HG03378 (cell line): ENCODE measurements at regions not wholly inside any gene's neighbourhood (a gene's known extent, or its start where the extent isn't known, plus 50 kb on each side); places are given as distances from the start of the nearest gene placed in this dataset.

Experiments used
- ATAC-seq: cut with Tn5 transposase; IDR thresholded peaks from one replicate; pipeline ENCODE4 v1.9.1; 2021; ENCODE audit warnings: mild to moderate bottlenecking, moderate library complexity; ENCODE audit not compliant: unreplicated experiment

DNA sequence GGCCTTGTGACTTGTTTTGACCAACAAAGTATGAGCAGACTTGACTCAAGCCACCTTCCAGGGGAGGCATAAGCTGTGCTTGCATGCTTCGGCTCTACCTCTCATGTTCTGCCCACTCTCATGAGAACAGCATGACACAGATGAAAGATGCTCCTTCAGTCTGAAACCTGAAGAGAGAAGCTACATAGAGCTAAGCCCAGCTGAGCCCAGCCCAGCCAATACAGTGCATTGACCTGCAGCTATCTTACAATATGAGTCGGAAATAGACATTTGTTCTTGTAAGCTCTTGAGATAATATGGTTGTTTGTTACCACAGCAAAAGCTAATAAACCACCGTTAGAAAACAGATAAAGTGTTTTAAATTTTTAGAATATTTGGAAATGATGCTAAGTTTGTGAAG is 426.7 kb upstream of the PKDCC start:
- no peak for ATAC-seq

DNA sequence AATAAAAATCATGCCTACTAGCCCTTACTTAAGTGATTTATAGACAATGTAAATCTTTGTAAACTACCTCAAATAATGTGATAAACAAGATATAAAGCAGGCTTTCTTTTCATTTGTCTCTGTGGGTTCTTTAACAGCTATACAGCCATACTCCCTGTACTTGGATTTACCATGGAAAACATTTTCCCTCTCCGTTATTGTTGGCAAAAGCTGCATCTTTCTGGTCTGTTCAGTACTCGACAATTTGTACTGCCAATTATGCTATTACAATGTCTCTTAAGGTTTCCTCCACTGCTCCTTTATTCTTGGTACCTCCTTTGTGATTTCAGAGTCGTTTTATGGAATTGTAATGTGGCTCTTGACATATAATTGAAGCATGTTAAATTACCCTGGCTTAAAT is 426.3 kb upstream of the PKDCC start:
- ATAC-seq, result no peak

DNA sequence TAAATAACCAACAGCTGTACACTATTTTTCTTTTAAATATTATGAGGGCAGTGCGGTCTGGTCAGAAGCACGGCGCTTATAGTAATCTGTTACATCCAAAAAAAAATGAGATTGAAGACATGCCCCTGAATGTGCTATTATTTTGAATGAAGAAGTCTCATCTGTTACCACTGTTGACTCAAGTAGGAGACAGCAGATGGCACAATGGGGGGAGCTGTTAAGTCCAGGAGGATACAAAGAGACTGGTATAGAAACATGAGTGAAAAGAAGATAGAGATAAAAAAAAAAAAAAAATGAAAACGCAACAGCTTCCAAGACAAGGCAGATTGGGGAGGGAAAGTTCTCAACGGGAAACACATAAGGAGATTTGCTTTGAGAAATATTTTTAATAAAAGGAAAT is 425.5 kb upstream of the PKDCC start:
- no peak for ATAC-seq

DNA sequence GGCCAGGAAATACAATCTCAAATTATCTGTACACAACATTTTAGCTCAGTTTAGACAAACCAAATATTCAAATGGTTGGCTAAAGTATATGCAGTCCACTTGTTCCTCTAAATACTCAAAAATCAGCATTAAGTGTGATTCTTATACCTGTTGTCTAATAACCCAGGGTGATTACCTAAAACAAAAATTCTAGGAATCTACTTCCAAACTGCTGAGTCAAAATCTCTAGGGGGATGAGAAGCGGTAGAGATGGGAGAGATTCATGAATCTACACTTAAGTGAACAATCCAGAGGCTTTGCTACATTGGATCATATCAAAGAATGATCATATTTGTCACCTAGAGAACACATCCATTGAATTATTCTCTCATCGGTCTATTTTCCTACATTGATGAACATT is 420.9 kb upstream of the PKDCC start:
- ATAC-seq, result no peak

DNA sequence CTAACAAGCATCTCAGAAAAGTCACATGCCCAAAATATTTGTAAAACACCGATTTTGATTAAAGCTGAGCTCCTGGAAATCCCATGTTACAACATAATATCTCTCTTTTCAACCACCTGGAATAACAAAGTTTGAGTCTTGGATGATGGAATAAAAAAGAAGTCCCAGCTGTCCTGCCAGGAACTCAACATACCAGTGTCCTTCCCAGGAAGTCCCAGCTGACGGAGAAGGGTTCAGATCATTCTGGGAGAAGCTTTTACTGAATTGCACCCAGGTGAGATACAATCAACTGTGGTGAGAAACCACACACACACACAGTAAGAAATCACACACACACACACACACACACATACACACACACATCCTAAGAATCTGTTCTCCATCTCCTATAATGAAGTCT is 413.1 kb upstream of the PKDCC start:
- no peak for ATAC-seq

DNA sequence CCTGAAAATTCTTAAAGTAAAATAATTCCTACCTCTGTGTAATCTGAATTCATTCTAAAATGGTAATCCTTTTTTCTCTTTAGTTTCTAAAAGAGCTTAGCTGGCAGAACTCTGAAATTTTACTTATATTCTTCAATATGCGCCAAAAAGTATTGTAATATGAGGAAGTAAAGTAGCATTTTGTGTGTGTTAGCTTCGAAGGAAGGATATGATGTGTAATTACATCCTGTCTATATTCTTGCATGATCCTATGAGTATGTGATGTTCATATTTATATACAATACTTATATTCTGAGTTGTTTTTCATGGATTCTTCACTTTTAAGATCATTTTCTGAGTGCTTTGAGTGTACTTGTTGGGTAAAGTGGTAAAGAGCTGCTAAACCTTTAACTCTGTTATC is 402.9 kb upstream of the PKDCC start:
- ATAC-seq, result no peak

DNA sequence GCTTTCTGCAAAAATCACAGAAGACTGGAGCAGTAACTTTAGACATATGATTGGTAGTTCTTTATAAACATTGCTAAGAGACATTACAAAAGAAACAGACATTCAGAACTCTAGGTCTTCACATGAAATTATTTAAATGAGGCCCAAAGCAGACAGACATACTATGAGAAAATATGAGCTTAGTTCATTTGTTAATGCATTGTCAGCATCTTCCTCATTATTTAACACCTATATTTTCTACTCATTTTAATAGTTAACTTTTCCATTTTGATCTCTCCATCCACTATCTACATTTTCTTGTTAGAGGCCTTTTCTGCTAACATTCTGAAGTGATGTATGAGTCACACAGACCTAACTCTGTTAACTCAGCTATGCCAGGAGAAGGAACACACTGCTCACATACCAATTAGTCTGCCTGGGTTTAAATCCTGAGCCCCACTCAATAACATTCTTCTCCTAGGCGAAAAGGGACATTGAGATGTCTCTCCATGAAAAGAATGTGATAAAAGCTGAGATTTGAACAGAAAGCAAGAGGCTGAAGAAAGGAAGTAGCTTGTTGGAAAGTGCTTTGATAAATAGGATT is 400.3 kb upstream of the PKDCC start:
- ATAC-seq, result no peak

DNA sequence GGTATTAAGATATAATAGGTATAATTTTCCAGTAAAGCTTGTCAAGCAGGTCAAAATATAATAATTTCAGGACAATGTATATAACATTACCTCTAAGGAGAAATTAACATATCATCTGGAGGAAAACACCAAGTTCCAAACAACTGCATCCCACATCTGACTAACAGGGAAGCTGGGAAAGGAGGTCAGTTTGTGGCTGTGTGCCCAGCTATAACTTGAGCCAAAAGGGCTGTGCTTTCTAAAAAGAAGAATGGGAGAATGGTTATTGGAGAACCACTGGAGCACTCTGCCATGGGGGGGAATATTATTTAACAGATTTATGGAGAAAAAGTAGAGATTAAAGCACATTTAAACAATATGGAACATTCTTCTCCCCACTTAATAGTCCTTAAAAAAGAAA is 390.6 kb upstream of the PKDCC start:
- ATAC-seq, result no peak

DNA sequence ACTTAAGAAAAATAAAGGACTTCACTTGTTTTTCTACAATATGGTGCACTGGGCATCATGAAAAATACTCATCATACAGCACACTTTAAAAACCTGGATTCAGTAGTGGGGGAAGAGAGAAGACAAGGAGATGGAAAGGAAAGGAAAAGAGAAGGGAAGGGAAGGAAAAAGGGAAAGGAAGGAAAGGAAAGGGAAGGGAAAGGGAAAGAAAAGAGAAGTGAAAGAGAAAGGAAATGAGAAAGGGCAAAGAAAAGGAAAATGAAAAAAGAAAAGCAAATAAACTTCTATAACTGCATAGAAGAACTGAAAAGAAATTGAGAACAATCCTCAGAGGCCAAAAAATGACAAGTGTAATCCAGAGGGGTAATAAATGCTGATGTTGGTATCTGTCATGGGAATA is 388.1 kb upstream of the PKDCC start:
- ATAC-seq, result no peak

DNA sequence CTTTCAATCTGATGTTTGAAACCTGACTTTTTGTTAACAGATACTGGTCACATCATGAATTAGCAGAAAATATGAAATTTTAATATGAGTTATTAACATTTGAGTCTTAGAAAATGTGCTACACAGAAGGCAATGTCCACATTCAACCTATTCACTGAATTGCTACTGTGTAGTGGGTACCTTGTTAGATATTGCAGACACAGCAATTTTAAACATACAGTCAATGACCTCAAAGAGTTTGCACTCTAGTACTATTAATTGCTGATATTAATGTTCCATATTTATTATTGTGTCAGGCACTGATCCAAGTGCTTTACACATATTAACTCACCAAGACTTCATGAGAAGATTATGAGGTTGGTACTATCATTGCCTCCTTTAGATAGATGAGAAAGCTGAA is 385.4 kb upstream of the PKDCC start:
- ATAC-seq, result no peak

DNA sequence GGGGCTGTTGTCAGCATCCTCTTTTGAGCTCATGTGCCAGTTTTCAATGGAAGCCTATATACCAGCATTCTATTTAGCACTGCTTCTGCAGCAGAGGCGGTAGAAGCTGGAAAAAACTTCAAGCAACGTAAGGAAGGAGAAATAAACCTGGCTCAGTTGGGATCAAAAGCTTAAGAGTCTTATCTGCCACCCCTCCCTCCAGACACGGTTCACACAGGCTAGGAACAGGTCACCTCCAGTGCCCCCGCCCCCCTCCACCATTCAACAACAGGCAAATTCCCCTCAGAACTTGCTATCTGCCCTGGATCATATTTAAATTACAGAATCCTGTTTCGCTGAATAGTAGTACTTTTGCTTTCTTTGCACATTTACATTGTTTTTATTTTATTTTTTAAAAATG is 384.8 kb upstream of the PKDCC start:
- ATAC-seq, result no peak

DNA sequence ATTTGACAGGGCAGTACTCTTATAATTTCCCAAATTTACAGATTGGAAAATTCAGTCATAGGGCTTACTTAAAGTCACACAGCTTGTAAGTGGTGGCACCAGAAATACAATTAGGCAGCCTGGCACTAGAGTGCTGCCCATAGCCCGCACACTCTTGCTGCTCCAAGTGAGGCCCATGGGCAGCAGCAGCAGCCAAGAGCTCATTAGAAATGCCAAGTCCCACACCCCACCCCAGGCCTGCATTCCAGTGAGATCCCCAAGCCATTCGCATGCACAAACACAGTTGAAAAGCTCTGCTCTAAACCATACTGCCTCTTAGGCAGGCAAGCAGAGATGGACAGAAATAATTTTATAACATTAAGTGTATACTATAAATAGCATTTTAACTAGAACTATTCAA is 379.3 kb upstream of the PKDCC start:
- ATAC-seq, result no peak

DNA sequence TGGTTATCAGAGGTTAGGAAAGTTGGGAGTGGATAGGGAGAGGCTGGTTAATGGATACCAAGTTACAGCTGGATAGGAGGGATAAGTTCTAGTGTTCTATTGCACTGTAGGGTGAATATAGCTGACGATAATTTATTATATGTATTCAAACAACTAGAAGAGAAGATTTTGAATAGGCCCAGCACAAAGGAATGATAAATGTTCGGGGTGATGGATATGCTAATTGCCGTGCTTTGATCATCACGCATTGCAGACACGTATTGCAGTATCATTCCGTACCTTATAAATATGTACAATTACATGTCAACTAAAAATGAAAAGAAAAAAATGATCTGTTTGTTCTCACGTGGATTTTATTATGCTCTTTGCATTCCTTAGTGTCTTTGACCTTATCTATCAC is 369.2 kb upstream of the PKDCC start:
- no peak for ATAC-seq

DNA sequence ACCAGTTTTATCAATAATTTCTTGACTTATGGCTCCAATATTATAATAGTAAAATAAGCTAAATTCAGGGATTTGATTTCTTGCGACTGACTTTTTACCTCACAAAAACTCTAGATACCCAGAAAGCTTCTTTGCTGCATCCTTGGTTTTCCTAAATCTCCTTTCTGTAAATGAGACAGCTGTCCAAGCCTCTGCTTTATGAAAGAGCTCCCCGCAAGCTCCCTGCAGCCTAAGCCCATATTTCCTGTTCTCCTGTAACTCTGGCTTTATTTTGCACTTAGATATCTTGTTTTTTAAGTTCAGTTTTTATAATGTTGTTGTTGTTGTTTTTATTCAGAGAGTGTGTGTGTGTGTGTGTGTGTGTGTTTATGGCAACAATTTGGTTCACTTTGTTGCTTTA is 361.7 kb upstream of the PKDCC start:
- no peak for ATAC-seq

DNA sequence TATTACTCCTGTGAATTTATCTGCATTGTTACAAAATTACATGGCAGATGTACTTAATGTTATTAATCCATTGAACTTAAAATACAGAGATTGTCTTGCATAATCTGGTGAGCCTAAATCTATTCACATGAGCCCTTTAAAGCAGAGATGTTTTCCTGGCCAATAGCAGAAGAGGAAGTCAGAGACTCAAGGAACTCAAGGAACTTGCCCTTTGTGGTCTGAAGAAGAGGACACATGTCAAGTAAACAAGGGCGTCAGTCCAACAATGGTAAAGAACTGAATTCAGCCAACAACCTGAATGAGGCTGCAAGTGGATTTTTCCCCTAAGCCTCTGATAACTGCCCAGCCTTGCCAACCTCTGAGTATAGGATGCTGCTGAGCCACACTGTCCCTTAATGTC is 356.3 kb upstream of the PKDCC start:
- ATAC-seq, result no peak

DNA sequence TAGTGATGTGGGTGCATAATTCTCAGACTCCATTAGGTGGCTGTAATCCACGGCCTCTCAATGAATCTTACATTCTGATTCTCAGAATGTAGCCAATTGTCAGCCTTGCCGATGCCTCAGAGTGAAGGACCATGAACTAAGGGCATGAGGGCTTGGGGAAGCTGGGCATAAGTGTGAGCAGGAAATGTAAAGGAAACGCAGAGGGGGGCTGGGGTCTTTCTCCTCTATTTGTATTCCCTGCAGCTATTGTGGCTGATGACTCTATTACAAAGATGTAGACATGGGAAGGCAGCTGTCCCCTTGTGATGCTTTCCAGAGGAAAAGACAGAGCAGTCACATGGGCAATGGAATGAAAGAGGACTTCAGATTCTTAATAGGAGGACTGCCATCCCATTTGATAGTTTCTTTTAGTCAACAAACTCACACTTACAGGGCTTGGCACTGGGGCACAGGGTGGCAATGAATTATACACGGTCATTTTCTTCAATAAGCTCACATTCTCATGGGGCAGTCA is 353.2 kb upstream of the PKDCC start:
- ATAC-seq, result no peak

DNA sequence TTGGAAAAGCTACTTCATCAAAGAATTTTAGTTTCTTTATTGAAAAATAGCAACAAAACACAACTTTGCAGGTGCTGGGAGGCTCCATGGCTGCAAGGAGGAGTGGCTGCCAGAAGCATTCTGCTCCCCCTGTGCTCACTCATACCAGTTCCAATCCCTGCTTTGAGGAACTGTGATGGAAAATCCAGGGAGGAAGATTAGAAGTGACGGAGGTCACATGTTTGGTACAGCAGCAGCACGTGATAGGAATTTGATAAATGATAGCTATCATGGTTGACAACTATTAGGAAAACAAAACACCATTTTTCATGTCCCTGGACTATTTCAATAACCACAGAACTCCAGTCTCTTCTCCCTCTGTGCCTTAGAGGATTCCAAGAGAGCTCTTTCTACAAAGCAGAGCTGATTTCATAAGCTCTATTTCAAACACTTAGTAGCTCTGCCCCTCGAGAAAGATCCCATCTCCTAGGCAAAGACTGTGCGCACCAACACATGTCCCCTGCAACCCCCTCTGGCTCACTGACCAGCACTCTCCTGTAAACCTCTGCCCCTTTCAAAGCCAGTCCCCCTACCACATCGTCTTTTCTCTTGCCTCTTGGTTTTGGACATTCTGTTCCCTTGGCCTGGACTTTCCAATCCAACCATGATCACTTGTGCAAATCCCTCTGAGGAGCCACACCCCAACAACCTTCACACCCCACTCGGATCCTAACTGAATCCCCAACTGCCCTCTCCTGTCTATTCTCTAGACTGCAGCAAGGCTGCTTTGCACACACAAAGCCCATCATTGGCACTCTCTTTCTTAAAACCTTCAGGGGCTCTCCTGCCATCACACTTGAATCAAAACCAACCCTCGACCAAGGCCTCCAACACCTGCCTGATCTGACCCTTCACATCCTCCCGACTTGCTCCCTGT is 352.4 kb upstream of the PKDCC start:
- ATAC-seq, result no peak

DNA sequence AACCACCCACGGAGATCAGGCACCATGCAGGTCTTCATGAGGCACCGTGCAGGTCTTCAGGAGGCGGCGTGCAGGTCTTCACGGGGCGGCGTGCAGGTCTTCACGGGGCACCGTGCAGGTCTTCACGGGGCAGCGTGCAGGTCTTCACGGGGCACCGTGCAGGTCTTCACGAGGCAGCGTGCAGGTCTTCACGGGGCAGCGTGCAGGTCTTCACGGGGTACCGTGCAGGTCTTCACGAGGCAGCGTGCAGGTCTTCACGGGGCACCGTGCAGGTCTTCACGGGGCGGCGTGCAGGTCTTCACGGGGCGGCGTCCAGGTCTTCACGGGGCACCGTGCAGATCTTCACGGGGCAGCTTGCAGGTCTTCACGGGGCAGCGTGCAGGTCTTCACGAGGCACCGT is 350.4 kb upstream of the PKDCC start:
- ATAC-seq, result no peak

DNA sequence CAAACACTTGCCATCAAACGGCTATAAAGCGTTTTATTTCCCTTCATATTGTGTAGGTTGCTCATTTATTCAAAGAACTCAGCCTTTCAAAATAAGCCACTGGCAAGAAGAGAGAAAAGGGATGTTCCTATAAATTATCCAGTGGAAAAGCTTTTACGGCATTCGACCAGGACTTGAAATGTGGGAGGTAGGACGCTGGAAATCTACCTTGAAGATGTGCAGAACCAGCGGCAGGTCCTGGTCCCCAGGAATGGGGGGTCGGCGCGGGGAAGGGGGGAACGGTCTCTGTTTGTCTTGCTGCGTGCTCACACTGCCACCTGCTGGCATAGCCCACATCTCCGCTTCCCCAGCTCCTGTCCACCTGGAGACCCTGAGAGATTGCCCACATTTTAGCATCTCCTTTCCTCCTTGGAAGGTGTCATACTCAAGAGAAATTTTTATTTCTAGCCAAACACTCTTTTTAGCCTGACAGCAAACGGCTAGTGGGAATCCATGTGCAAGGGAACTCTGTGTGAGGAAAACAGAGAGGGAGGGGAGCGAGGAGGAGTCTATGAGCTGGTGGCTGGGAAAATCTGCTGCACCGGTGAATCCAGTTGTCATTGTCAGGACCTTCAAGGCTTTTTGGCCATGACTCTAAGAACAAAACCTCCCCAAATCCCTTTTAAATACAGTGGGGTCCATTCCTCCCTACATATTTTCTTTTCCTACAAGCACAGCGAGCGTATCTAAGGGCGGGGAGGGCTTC is 349.0 kb upstream of the PKDCC start:
- no peak for ATAC-seq

DNA sequence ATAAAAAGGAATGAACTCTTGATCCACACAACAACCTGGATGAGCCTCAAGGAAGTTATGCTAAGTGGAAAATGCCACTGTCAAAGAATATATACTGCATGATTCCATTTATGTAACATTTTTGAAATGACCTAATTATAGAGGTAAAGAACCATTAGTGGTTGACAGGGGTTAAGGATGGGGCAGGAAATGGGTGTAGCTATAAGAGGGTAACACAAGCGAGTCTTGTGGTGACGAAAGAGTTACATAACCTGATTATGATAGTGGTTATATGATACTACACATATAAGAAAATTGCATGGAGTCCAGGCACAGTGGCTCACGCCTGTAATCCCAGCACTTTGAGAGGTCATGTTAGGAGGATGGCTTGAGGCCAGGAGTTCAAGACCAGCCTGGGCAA is 346.6 kb upstream of the PKDCC start:
- ATAC-seq, result no peak

DNA sequence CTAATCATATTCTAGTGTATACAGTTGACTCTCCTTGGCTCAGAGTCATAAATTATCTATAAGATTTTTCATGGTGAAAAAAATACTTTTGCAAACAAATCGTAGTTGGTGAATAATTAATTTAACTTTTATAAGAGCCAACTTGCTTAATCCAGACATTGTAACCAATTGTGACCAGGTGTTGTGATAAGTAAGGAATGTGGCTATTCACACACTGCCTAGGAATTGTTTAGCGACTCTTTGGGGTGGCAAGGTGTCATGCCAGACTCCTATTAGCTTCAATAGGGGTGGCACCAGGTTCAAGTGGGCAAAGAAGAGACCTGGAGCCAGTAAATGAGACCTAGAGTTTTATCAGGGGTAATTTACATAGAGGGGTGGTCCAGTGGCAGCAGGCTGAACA is 344.7 kb upstream of the PKDCC start:
- ATAC-seq, result no peak

DNA sequence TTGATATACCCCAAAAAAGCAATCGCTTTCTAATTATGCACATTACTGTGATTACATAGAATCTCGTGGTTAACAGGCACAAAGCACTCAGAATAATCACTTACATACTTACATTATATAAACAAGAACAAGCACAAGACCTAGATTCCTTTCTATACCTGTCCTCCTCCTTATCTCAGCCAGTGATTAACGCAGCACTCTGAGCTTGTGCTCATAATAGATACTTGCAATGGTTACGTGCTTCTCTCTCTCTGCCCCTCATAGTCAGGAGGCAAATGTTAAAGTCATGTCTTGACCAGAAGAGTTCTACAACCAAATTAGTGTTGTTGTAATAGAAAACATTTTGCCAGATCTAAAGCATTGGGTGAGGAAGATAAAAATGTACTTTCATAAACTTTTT is 342.2 kb upstream of the PKDCC start:
- ATAC-seq, result no peak
